A549 (cell line): ENCODE measurements at regions not wholly inside any gene's neighbourhood (a gene's known extent, or its start where the extent isn't known, plus 50 kb on each side); places are given as distances from the start of the nearest gene placed in this dataset.

Experiments
- BHLHE40 ChIP-seq: IDR thresholded peaks from 2 replicates; pipeline ENCODE4 v1.6.1; 2012; ENCODE audit warnings: low read depth, low read length, inconsistent platforms
- CEBPB ChIP-seq, 2 experiments: fragments of >200 bp in 1 of 2; sonication (Bioruptor Twin) in 1 of 2; formaldehyde crosslinking in 1 of 2; IDR thresholded peaks; 2 replicates each; pipeline ENCODE4 v1.6.1; 2012 to 2016
- EP300 ChIP-seq, 2 experiments: fragments of >200 bp; sonication (Bioruptor Twin); formaldehyde crosslinking; IDR thresholded peaks; 2 replicates in 1 of 2; 3 replicates in 1 of 2; pipeline ENCODE4 v1.6.1; 2016 to 2017
- ESRRA ChIP-seq: fragments of 150-350 bp; IDR thresholded peaks from 2 replicates; pipeline ENCODE4 v1.6.1; 2014; ENCODE audit warnings: mild to moderate bottlenecking, low read length, borderline replicate concordance
- FOSL2 ChIP-seq, 2 experiments: fragments of 450-650 bp in 1 of 2; fragments of >200 bp in 1 of 2; sonication (Bioruptor Twin) in 1 of 2; formaldehyde crosslinking; IDR thresholded peaks; 2 replicates each; pipeline versions ENCODE4 v1.5.0 to v1.6.1; 2016 to 2020; ENCODE audit warnings: mild to moderate bottlenecking in 1 of 2, moderate library complexity in 1 of 2
- MYC ChIP-seq: IDR thresholded peaks from 2 replicates; pipeline ENCODE4 v1.6.1; 2012; ENCODE audit warnings: mild to moderate bottlenecking, inconsistent platforms, low read length, improper control_type of control experiment, borderline replicate concordance
- NR3C1 ChIP-seq: fragments of >200 bp; sonication (Bioruptor Twin); formaldehyde crosslinking; IDR thresholded peaks from 3 replicates; pipeline ENCODE4 v1.6.1; 2017
- POLR2A ChIP-seq: IDR thresholded peaks from 2 replicates; pipeline ENCODE4 v1.6.1; 2012; ENCODE audit warnings: mild to moderate bottlenecking, low read length
- RAD21 ChIP-seq, 2 experiments: fragments of >200 bp in 1 of 2; sonication (Bioruptor Twin) in 1 of 2; formaldehyde crosslinking in 1 of 2; IDR thresholded peaks in 1 of 2; conservative IDR thresholded peaks in 1 of 2; 2 replicates in 1 of 2; 3 replicates in 1 of 2; pipeline ENCODE4 v1.6.1; 2012 to 2018; ENCODE audit warnings: inconsistent platforms in 1 of 2
- REST ChIP-seq: fragments of 200-600 bp; sonication (generic); IDR thresholded peaks from 2 replicates; pipeline ENCODE4 v1.6.1; 2016; ENCODE audit warnings: antibody characterized with exemption, mild to moderate bottlenecking, moderate library complexity
- TP53 ChIP-seq: fragments of 250-450 bp; sonication (Bioruptor Pico); IDR thresholded peaks from 2 replicates; pipeline ENCODE4 v1.5.0; 2021; ENCODE audit warnings: mild to moderate bottlenecking, moderate library complexity
- TF ChIP-seq, protein P1 (sequence below): fragments of >200 bp; sonication (Bioruptor Twin); formaldehyde crosslinking; IDR thresholded peaks from 3 replicates; pipeline ENCODE4 v1.5.1; 2016
- TF ChIP-seq, protein P2 (sequence below): IDR thresholded peaks from 2 replicates; pipeline ENCODE4 v1.6.1; 2012

- TF ChIP-seq, protein P1, sequence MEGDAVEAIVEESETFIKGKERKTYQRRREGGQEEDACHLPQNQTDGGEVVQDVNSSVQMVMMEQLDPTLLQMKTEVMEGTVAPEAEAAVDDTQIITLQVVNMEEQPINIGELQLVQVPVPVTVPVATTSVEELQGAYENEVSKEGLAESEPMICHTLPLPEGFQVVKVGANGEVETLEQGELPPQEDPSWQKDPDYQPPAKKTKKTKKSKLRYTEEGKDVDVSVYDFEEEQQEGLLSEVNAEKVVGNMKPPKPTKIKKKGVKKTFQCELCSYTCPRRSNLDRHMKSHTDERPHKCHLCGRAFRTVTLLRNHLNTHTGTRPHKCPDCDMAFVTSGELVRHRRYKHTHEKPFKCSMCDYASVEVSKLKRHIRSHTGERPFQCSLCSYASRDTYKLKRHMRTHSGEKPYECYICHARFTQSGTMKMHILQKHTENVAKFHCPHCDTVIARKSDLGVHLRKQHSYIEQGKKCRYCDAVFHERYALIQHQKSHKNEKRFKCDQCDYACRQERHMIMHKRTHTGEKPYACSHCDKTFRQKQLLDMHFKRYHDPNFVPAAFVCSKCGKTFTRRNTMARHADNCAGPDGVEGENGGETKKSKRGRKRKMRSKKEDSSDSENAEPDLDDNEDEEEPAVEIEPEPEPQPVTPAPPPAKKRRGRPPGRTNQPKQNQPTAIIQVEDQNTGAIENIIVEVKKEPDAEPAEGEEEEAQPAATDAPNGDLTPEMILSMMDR: no peak
- TF ChIP-seq EP300 (IDR thresholded peaks at IDR 0.05) (no peak), BHLHE40 (no peak), RAD21 (conservative IDR thresholded peaks at IDR 0.05 in 1 of 2, IDR thresholded peaks at IDR 0.05 in 1 of 2) (no peak), REST (no peak), POLR2A (no peak), ESRRA (no peak), NR3C1 (no peak), FOSL2 (IDR thresholded peaks at IDR 0.05) (no peak), FOSL2 (CRISPR knock-in tag; IDR thresholded peaks at IDR 0.05) (no peak), TP53 (CRISPR knock-in tag) (no peak), MYC (no peak), CEBPB (IDR thresholded peaks at IDR 0.05) (no peak)
- TF ChIP-seq, protein P2, sequence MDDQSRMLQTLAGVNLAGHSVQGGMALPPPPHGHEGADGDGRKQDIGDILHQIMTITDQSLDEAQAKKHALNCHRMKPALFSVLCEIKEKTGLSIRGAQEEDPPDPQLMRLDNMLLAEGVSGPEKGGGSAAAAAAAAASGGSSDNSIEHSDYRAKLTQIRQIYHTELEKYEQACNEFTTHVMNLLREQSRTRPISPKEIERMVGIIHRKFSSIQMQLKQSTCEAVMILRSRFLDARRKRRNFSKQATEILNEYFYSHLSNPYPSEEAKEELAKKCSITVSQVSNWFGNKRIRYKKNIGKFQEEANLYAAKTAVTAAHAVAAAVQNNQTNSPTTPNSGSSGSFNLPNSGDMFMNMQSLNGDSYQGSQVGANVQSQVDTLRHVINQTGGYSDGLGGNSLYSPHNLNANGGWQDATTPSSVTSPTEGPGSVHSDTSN: no peak
Observed at GRCh38 chr5:51988634-51989033, 605.4 kb downstream of the ISL1 start.
